Muscle layer of duodenum (tissue), 2 donors: ENCODE measurements at regions not wholly inside any gene's neighbourhood (a gene's known extent, or its start where the extent isn't known, plus 50 kb on each side); places are given as distances from the start of the nearest gene placed in this dataset.

Experiments
- H3K27ac ChIP-seq: one replicate; pipeline ENCODE4 v1.7.0; 2013; ENCODE audit warnings: mild to moderate bottlenecking, low read length
- H3K27me3 ChIP-seq: one replicate; pipeline ENCODE4 v1.7.0; 2013; ENCODE audit warnings: low read depth, mild to moderate bottlenecking, control low read depth, low read length
- H3K36me3 ChIP-seq, 2 donors: one replicate each; pipeline ENCODE4 v1.7.0; 2013; ENCODE audit warnings: low read length in 2 of 2, control low read depth in 1 of 2, mild to moderate bottlenecking in 1 of 2; ENCODE audit not compliant: insufficient read depth in 2 of 2, control insufficient read depth in 1 of 2
- H3K4me1 ChIP-seq, 2 donors: one replicate each; pipeline ENCODE4 v1.7.0; 2013; ENCODE audit warnings: low read length in 2 of 2, mild to moderate bottlenecking in 2 of 2, control low read depth in 1 of 2, moderate library complexity in 1 of 2; ENCODE audit not compliant: insufficient read depth in 2 of 2, control insufficient read depth in 1 of 2
- H3K4me3 ChIP-seq, 2 donors: one replicate each; pipeline ENCODE4 v1.7.0; 2013; ENCODE audit warnings: low read length in 2 of 2, low read depth in 1 of 2, mild to moderate bottlenecking in 1 of 2
- H3K9me3 ChIP-seq, 2 donors: one replicate each; pipeline ENCODE4 v1.7.0; 2013; ENCODE audit warnings: low read length in 2 of 2, control low read depth in 1 of 2, mild to moderate bottlenecking in 1 of 2; ENCODE audit not compliant: control insufficient read depth in 1 of 2
- donor health status: healthy.

- H3K4me1 ChIP-seq: no peaks in the 10 kb centered on the region
- H3K4me3 ChIP-seq: no peak overlapping the region
- no peaks in the 10 kb centered on the region for H3K9me3 ChIP-seq
- H3K27ac ChIP-seq: no peak overlapping the region
- H3K36me3 ChIP-seq: no peaks in the 10 kb centered on the region
- H3K27me3 ChIP-seq: no peaks in the 10 kb centered on the region
Observed at GRCh38 chr22:27540247-27540646, 261.3 kb downstream of the MN1 start.

- Histone ChIP-seq H3K36me3 (no peaks in the 10 kb centered on the region), H3K27me3 (no peaks in the 10 kb centered on the region), H3K27ac (no peak overlapping the region), H3K4me3 (no peak overlapping the region), H3K9me3 (no peaks in the 10 kb centered on the region), H3K4me1 (no peaks in the 10 kb centered on the region)
Observed at GRCh38 chr22:27540656-27541396, 260.7 kb downstream of the MN1 start.

GRCh38 chr22:27541836-27542235 is 259.7 kb downstream of the MN1 start:
- no peaks in the 10 kb centered on the region for H3K27me3 ChIP-seq
- H3K9me3 ChIP-seq: no peaks in the 10 kb centered on the region
- no peak overlapping the region for H3K4me3 ChIP-seq
- no peak overlapping the region for H3K27ac ChIP-seq
- no peaks in the 10 kb centered on the region for H3K36me3 ChIP-seq
- H3K4me1 ChIP-seq: no peaks in the 10 kb centered on the region

DNA sequence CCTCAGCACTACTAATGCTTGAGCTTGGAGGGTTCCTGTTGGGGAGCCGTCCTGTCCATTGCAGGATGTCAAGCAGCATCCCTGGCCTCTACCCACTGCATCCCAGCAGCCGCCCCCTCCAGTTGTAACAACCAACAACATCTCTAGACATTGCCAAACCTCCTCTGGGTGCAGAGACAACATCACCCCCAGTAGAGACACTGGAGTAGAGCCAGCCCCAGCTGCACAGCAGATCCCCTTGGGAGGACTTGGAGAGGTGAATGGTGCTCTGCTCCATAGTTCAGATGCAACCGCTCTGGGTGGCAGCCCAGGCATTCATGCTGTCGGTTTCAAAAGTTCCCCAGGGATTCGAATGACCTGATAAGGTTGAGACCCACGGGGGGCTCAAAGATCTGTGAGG is 259.0 kb downstream of the MN1 start:
- no peaks in the 10 kb centered on the region for H3K27me3 ChIP-seq
- H3K9me3 ChIP-seq: no peaks in the 10 kb centered on the region
- no peaks in the 10 kb centered on the region for H3K4me1 ChIP-seq
- H3K36me3 ChIP-seq: no peaks in the 10 kb centered on the region
- H3K27ac ChIP-seq: no peak overlapping the region
- no peak overlapping the region for H3K4me3 ChIP-seq

DNA sequence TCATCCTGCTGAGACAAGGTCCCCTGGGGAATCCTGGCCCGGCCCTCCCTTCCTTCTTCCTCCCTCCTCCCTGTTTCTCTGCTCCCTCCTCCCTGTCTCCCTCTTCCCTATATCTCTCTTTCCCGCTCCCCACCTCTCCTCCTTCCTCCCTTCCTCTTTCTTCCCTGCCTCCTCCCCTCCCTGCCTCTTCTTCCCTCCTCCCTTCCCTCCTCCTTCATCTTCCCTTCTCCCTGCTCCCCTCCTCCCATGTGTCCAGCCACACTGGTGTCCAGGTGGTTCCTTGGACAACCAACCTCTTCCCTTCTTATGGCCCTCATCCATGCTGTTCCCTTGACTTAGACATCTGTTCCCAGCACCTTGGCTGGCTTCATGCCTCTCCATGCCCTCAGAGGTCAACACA is 258.1 kb downstream of the MN1 start:
- Histone ChIP-seq H3K36me3 (no peaks in the 10 kb centered on the region), H3K27me3 (no peaks in the 10 kb centered on the region), H3K4me3 (no peak overlapping the region), H3K27ac (no peak overlapping the region), H3K4me1 (no peaks in the 10 kb centered on the region), H3K9me3 (no peaks in the 10 kb centered on the region)

GRCh38 chr22:27545085-27545484 is 256.5 kb downstream of the MN1 start:
- Histone ChIP-seq H3K9me3 (no peaks in the 10 kb centered on the region), H3K36me3 (no peaks in the 10 kb centered on the region), H3K27ac (no peak overlapping the region), H3K4me1 (no peaks in the 10 kb centered on the region), H3K27me3 (no peaks in the 10 kb centered on the region), H3K4me3 (no peak overlapping the region)

DNA sequence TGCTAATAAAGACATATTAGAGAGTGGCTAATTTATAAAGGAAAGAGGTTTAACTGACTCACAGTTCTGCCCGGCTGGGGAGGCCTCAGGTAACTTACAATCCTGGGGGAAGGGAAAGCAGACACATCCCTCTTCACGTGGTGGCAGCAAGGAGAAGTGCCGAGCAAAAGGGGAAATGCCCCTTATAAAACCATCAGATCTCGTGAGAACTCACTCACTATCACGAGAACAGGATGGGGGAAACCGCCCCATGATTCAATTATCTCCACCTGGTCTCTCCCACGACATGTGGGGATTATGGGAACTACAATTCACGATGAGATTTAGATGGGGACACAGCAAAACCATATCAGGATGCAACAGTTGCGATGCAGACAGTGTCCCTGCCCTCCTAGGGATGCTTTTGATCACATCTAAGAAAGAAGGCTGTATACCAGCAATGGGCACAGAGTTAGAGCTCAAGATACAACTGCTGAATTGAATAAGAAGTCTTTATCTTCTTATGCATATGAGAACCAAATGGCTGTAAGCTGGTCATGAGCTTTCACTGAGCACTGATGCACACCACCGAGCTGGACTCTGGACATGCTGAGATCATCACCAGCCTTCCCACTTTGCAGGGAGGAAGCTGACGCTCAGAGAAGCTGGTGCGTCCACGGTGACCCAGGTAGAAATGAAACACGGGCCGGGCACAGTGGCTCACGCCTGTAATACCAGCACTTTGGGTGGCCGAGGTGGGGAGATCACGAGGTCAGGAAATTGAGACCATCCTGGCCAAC is 255.2 kb downstream of the MN1 start:
- Histone ChIP-seq H3K4me1 (no peaks in the 10 kb centered on the region), H3K27ac (no peak overlapping the region), H3K9me3 (no peaks in the 10 kb centered on the region), H3K36me3 (no peaks in the 10 kb centered on the region), H3K4me3 (no peak overlapping the region), H3K27me3 (no peaks in the 10 kb centered on the region)

- H3K4me3 ChIP-seq: no peak overlapping the region
- no peaks in the 10 kb centered on the region for H3K4me1 ChIP-seq
- H3K27me3 ChIP-seq: no peaks in the 10 kb centered on the region
- no peaks in the 10 kb centered on the region for H3K36me3 ChIP-seq
- H3K9me3 ChIP-seq: peaks cover 0 to 8% of the 10 kb centered on the region in 2 donors
- H3K27ac ChIP-seq: no peak overlapping the region
Observed at GRCh38 chr22:27551402-27551801, 250.2 kb downstream of the MN1 start.

- no peak overlapping the region for H3K4me3 ChIP-seq
- peaks cover 0 to 8% of the 10 kb centered on the region in 2 donors for H3K9me3 ChIP-seq
- H3K4me1 ChIP-seq: no peaks in the 10 kb centered on the region
- H3K27me3 ChIP-seq: no peaks in the 10 kb centered on the region
- no peak overlapping the region for H3K27ac ChIP-seq
- H3K36me3 ChIP-seq: no peaks in the 10 kb centered on the region
Observed at GRCh38 chr22:27552176-27552575, 249.4 kb downstream of the MN1 start.

DNA sequence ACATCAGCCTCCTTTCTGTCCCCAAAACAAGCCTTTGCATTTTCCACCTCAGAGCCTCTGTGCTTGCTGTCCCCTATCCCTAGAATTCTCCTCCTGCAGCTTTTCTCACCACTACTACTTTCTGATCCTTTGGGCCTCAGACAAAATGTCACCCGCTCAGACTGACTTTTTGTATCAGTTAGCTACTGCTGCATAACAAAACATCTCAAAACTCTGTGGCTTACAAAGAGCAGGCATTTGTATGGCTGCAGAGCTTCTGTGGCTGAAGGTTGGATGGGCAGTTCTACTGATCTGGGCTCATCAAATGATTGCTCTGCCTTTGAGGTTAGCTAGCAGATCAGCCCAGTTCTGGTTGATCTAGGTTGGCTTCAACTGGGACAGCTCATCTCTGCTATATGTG is 248.7 kb downstream of the MN1 start:
- Histone ChIP-seq H3K9me3 (peaks cover 0 to 8% of the 10 kb centered on the region in 2 donors), H3K4me3 (no peak overlapping the region), H3K27me3 (no peaks in the 10 kb centered on the region), H3K27ac (no peak overlapping the region), H3K36me3 (no peaks in the 10 kb centered on the region), H3K4me1 (no peaks in the 10 kb centered on the region)

DNA sequence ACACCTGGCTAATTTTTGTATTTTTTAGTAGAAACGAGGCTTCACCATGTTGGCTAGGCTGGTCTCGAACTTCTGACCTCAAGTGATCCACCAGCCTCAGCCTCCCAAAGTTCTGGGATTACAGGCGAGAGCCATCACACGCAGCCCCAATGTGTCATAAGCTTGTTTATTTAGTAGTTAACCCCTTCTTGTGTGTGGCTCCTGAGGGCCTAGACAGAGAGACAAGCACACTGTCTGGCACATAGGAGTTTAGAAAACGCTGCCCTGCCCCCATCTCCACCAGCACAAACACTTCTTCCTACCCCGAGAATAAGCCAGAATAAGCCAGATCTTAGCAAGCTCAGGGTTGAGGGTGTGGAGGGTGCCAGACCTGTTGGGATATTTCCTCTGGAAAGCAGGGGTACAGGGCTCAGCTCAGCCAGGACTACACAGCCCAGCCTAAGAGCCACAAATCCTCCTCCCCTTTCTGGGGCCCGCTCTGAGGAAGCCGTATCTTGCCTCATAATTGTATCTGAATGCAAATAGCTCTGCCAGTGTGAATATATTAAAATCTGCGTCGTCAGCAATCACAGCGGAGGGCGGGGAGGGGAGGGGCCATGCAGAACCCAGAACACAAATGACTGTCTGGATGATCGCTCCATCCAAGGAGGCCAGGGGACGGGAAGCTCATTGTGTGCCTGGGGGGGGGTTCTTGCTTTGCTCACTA is 247.3 kb downstream of the MN1 start:
- no peak overlapping the region for H3K27ac ChIP-seq

More for the DNA sequence above, 247.3 kb downstream of the MN1 start:
- Histone ChIP-seq H3K4me3 (no peak overlapping the region), H3K4me1 (no peaks in the 10 kb centered on the region), H3K36me3 (no peaks in the 10 kb centered on the region), H3K9me3 (peaks cover 0 to 8% of the 10 kb centered on the region in 2 donors), H3K27me3 (no peaks in the 10 kb centered on the region)
